GM13977 (cell line): ENCODE measurements at regions not wholly inside any gene's neighbourhood (a gene's known extent, or its start where the extent isn't known, plus 50 kb on each side); places are given as distances from the start of the nearest gene placed in this dataset.
"Not testable (repeated sequence)": the region's sequence is repeated elsewhere in the genome, so short reads cannot be mapped to it uniquely, and the experiment has no call there.

ENCODE experiments used
- DNase-seq: peaks from one replicate; pipeline ENCODE4 v3.0.0; 2012; ENCODE audit warnings: low spot score
- in situ Hi-C: fragments of 300-500 bp; cut with MboI; formaldehyde crosslinking; loops from one replicate; pipeline ENCODE4 v1.12.0; 2022; ENCODE audit warnings: low sequenced_read_pairs, low pct_unique_long_range_greater_than_20kb, mixed read lengths, inconsistent platforms; ENCODE audit not compliant: unreplicated experiment
- TF ChIP-seq, protein P1 (sequence below): IDR thresholded peaks from 2 replicates; pipeline ENCODE4 v1.5.1; 2012; ENCODE audit warnings: mild to moderate bottlenecking, control low read depth; ENCODE audit not compliant: insufficient read depth; ENCODE audit errors: extremely low read depth, missing control alignments

DNA sequence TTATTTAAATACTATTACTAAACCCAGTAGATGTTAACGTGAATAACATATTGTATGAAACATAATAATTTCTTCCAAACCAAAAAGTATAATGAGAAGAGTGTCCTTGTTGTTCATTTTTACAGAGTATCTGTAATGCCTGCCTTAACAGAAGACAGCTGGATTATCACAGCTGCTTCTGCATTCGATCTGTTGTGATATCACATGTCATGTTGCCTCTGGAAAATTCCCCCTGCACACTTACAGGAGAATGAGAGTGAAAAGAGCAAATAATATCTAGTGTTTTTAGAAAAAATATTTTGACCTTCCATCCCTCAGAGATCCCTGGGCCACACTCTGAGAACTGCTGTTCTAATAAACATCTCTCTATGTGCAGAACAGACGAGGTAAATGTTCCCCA is 240.1 kb upstream of the NOCT start:
- TF ChIP-seq, protein P1, sequence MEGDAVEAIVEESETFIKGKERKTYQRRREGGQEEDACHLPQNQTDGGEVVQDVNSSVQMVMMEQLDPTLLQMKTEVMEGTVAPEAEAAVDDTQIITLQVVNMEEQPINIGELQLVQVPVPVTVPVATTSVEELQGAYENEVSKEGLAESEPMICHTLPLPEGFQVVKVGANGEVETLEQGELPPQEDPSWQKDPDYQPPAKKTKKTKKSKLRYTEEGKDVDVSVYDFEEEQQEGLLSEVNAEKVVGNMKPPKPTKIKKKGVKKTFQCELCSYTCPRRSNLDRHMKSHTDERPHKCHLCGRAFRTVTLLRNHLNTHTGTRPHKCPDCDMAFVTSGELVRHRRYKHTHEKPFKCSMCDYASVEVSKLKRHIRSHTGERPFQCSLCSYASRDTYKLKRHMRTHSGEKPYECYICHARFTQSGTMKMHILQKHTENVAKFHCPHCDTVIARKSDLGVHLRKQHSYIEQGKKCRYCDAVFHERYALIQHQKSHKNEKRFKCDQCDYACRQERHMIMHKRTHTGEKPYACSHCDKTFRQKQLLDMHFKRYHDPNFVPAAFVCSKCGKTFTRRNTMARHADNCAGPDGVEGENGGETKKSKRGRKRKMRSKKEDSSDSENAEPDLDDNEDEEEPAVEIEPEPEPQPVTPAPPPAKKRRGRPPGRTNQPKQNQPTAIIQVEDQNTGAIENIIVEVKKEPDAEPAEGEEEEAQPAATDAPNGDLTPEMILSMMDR: no peak
- no peak for DNase-seq
- in situ Hi-C loops: no loop called here

GRCh38 chr4:138774940-138775339 is 240.6 kb upstream of the NOCT start:
- DNase-seq: no peak
- in situ Hi-C loops: no loop called here
- TF ChIP-seq, protein P1: no peak

- in situ Hi-C loops: not testable (repeated sequence)
Measured at GRCh38 chr4:138774125-138774524, 241.5 kb upstream of the NOCT start.

DNA sequence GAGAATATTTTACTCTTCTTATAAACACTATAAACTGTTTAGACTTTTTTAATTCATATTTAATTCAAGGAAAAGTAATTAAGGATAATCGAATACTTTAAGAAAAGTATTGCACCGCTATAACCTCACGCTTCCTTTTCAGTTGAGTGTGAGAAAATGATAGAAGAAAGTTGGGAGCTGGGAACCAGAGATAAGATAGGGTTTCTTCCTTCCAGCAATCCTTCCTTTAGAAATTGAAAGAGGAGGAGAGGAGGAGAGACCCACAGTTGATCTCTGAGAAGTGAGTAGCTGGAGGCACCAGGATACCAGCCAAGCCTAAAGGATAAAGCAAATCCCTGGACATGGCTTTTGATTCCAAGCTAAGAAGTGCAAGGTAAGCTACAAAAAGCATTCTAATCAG is 242.3 kb upstream of the NOCT start:
- DNase-seq: no peak
- in situ Hi-C loops: no loop called here
- TF ChIP-seq, protein P1: no peak

More at GRCh38 chr4:138774125-138774524, 241.5 kb upstream of the NOCT start:
- not testable (repeated sequence) for DNase-seq

DNA sequence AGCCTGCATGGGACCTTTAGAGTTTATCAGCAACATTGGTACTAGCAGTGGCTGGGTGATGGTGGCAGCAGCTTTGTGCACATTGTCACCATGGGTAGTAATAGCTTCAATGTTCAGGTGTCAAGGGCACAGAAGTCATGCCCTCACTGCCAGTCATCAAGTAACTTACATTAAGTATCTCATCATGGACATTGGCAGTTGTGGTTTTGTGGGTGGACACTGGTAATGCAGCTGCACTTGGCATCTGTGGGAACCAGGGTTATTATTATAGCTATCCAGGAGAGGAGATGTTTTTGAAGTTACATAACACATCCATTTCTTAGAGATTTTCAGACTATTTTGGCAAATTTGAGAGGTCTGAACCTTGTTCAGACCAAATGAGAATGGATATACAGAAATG is 243.2 kb upstream of the NOCT start:
- TF ChIP-seq, protein P1: no peak
- DNase-seq: no peak
- in situ Hi-C loops: no loop called here

GRCh38 chr4:138770818-138771217 is 244.8 kb upstream of the NOCT start:
- no peak for DNase-seq
- in situ Hi-C loops: no loop called here
- TF ChIP-seq, protein P1: no peak

DNA sequence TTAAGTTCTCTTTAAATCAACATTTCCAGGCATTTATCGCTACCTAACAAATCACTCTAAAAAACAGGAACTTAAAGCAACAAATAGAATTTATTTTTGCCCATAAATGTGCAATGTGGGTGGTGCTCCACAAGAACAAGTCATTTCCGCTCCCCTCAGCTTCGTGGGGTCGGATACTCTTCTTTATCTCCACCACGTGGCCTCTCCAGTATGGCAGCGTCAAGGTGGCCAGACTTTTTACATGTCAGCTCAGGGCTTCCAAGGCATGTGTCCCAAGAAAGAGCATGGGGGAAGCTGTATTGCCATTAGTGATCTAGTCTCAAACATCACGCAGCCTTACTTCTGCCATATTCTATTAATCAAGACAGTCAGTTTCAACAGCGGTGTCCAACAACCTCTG is 249.2 kb upstream of the NOCT start:
- in situ Hi-C loops: no loop called here
- TF ChIP-seq, protein P1: no peak
- DNase-seq: no peak
